ENCODE measurements at regions not wholly inside any gene's neighbourhood (a gene's known extent, or its start where the extent isn't known, plus 50 kb on each side); places are given as distances from the start of the nearest gene placed in this dataset.
"Not testable (repeated sequence)": the region's sequence is repeated elsewhere in the genome, so short reads cannot be mapped to it uniquely, and the experiment has no call there.

DNA sequence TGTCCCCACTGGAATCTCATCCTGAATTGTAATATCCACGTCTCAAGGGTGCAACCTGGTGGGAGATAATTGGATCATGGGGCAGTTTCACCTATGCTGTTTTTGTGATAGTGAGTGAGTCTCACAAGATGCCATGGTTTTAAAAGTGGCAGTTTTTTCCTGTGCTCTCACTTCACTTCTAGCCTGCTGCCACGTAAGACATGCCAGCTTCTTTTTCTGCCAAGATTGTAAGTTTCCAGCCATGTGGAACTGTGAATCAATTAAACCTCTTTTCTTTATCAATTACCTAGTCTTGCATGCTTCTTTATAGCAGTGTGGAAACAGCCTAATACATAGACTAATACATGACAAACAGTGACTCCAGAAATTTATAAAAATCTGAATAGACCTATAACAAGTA is 1131.8 kb downstream of the PCDH7 start:
- no peak for DNase-seq (ENCODE audit: extremely low read depth in 1 of 11, low read depth in 9 of 11, low spot score in 4 of 11)

DNA sequence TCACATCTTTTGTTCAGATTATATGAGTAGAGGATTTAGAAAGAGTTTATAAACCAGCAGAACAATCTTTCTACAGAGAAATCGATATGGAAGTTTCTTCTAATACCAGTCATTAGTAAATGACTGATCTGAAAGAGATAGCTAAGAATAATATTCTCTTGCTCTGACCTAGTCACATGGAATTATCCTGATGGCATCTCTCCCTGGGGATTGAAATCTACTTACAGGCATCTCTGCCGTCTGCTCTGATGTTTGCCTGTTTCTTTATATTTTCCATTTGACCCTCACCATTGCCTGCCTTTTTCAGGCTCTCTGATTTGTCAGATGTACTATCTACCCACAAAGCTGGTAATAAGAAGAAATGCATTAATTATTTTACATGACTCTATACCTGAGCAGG is 1157.3 kb downstream of the PCDH7 start:
- DNase-seq (ENCODE audit: extremely low read depth in 1 of 11, low read depth in 9 of 11, low spot score in 4 of 11), result no peak

DNA sequence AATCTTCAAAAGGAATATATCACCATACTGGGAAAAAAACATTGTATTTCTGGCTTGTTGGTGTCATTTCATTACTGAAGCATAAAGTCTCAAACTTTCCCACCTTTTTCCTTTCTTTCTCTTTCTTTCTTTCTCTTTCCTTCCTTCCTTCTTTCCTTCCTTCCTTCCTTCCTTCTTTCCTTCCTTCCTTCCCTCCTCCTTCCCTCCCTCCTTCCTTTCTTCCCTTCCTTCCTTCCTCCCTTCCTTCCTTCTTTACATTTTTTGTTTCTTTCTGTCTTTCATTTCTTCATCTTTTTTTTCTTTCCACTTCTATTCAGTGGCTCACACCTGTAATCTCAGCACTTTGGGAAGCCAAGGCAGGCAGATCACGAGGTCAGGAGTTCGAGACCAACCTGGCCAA is 1160.7 kb downstream of the PCDH7 start:
- DNase-seq (ENCODE audit: extremely low read depth in 1 of 11, low read depth in 9 of 11, low spot score in 4 of 11), result not testable (repeated sequence)

DNA sequence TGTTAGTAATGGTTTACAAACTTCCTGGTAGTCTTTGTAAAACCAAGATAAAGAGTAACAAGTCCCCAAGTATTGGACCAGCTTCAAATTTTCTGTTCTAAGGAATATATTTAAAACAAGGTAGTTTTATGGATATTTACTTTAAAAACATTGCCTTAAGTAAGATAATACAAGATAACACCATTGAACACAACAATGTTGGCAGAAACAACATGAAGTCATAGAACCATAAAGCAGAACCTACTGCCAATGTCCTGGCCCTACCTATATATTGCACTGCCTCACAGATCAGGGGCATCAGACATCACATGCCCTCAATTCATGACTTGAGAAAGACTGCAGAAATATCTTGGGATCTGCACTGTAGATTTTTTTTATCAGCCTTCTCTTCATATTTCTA is 1176.2 kb downstream of the PCDH7 start:
- DNase-seq (ENCODE audit: extremely low read depth in 1 of 11, low read depth in 9 of 11, low spot score in 4 of 11), result no peak

DNA sequence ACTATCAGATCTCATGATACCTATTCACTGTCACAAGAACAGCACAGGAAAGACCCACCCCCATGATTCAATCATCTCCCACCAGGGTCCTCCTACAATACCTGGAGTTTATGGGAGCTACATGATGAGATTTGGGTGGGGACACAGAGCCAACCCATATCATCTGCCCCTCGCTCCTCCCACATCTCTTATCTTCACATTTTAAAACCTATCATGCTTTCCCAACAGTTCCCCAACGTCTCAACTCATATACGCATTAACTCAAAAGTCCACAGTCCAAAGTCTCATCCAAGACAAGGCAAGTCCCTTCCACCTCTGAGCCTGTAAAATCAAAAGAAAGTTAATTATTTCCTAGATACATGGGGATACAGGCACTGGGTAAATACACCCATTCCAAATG is 1185.2 kb downstream of the PCDH7 start:
- DNase-seq (ENCODE audit: extremely low read depth in 1 of 11, low read depth in 9 of 11, low spot score in 4 of 11), result no peak

DNA sequence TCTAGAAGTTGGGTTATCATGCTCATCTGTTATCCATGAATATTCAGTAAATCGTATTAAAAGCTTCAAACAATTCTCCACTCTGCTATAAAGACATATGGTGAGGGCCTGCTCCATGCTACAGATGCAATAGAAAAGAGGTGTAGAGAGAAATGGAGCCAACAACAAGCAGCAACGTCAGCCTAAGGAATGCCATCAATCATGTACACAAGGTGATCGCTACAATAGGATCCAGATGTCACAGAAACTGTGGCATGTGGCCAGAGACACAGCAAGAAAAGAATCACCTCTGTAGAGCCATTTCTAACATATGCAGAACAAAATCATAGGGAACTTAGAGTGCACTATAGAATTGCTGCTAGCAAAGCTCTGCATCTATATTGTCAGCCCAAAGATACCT is 1188.1 kb downstream of the PCDH7 start:
- DNase-seq (ENCODE audit: extremely low read depth in 1 of 11, low read depth in 9 of 11, low spot score in 4 of 11), result no peak

GRCh38 chr4:31917334-31917733 is 1197.2 kb downstream of the PCDH7 start:
- no peak for DNase-seq (ENCODE audit: extremely low read depth in 1 of 11, low read depth in 9 of 11, low spot score in 4 of 11)

GRCh38 chr4:31918891-31919290 is 1198.7 kb downstream of the PCDH7 start:
- no peak for DNase-seq (ENCODE audit: extremely low read depth in 1 of 11, low read depth in 9 of 11, low spot score in 4 of 11)

DNA sequence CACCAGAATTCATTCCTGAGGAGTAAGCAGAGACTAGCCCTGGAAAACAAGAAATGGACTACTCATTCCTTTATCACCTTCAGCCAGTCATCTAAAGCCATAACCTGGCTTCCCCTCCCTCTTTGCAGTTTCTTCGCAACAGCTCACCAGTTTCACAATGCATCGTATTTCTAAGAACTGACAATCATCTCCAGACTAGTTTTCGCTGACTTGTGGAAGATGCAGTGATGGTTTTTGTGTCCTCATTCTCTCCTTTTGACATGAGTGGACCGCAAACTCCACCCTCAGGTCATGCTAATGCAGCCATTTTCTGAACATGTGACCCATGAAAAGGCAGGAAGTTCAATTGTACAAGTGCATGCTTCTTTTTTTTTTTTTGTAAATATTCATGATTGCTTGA is 1203.5 kb downstream of the PCDH7 start:
- no peak for DNase-seq (ENCODE audit: extremely low read depth in 1 of 11, low read depth in 9 of 11, low spot score in 4 of 11)

GRCh38 chr4:31929676-31930345 is 1209.6 kb downstream of the PCDH7 start:
- DNase-seq (ENCODE audit: extremely low read depth in 1 of 11, low read depth in 9 of 11, low spot score in 4 of 11), result no peak

DNA sequence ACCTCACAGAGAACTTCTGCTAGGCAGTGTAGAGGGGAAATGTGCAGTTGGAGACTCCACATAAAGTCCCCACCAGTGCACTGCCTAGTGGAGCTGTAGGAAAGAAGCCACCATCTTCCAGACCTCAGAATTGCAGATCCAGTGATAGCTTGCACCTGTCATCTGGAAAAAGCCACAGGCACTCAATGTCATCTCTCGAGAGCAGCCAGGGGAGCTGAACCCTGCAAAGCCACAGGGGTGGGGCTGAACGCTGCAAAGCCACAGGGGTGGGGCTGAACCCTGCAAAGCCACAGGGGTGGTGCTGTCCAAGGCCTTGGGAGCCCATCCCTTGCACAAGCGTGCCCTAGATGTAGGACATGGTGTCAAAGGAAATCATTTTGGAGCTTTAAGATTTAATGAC is 1226.3 kb downstream of the PCDH7 start:
- no peak for DNase-seq (ENCODE audit: extremely low read depth in 1 of 11, low read depth in 9 of 11, low spot score in 4 of 11)

GRCh38 chr4:31947101-31947500 is 1226.9 kb downstream of the PCDH7 start:
- no peak for DNase-seq (ENCODE audit: extremely low read depth in 1 of 11, low read depth in 9 of 11, low spot score in 4 of 11)

- no peak for DNase-seq (ENCODE audit: extremely low read depth in 1 of 11, low read depth in 9 of 11, low spot score in 4 of 11)
Observed at GRCh38 chr4:31949045-31949444, 1228.9 kb downstream of the PCDH7 start.

DNA sequence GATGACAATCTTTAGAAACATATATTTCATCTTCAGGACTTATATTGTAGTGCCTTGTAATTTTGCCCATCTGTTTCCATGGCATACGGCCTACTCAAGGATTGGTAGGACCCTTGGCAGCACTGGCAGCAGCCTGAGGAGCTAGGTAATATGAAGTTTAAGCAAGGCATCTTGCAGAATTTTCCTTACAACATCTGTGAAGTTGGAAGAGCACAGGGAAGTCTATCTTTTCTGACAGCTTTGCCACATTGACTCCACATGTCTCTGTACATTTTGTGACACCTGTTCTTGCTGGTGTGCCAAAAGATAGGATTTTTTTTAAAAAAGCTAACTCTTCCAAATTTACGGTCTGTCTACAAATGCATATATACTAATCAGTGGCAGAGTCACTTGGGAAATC is 1235.2 kb downstream of the PCDH7 start:
- DNase-seq (ENCODE audit: extremely low read depth in 1 of 11, low read depth in 9 of 11, low spot score in 4 of 11), result no peak

- no peak for DNase-seq (ENCODE audit: extremely low read depth in 1 of 11, low read depth in 9 of 11, low spot score in 4 of 11)
Observed at GRCh38 chr4:31959972-31960371, 1239.8 kb downstream of the PCDH7 start.

DNA sequence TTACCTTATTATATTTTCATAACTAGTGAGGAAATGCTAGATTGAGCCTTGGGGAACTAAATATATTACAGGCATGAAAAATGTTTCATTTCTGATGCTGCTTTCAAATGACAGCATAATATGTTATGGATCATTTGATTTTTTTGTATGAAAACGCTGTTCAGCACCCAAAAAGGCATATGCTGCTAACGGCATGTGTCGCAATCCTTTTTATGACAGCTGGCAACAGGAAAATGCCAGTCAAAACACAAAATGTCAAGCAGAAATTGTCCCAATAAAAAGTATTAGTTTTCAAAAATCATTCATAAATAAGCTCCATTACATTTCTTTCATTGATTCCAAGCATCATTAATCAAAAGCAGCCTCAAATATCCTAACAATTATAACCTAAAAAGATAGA is 1244.5 kb downstream of the PCDH7 start:
- DNase-seq (ENCODE audit: extremely low read depth in 1 of 11, low read depth in 9 of 11, low spot score in 4 of 11), result no peak

GRCh38 chr4:31968842-31969241 is 1248.7 kb downstream of the PCDH7 start:
- DNase-seq (ENCODE audit: extremely low read depth in 1 of 11, low read depth in 9 of 11, low spot score in 4 of 11), result no peak

DNA sequence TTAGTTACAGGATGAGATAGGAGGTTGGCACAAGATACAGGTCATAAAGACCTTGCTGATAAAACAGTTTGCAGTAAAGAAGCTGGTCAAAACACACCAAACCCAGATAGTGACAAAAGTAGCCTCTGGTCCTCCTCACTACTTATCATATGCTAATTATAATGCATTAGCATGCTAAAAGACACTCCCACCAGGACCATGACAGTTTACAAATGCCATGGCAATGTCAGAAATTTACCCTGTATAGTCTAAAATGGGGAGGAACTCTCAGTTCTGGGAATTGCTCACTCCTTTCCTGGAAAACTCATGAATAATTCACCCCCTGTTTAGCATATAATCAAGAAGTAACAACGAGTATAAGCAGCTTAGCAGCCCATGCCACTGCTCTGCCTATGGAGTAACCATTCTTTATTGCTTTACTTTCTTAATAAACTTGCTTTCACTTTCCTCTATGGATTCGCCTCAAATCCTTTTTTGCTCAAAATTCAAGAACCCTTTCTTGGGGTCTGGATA is 1254.4 kb downstream of the PCDH7 start:
- no peak for DNase-seq (ENCODE audit: extremely low read depth in 1 of 11, low read depth in 9 of 11, low spot score in 4 of 11)

DNA sequence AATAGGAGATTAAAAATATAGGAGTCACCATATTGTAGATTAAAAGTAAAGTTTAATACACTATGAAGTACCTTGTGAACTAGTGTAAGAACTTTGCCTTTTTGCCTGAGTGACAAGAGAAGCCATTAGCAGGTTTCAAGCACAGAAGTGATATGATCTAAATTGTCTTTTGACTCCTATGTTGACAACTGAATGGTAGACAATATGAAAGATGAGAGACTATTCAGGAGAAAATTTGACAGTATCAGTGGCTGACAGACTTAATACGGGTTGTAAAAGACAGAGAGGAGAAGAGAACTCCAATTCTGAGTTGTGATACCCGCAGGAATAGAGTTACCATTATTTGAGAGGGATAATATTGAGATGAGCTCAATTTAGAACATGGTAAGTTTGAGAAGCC is 1259.8 kb downstream of the PCDH7 start:
- no peak for DNase-seq (ENCODE audit: extremely low read depth in 1 of 11, low read depth in 9 of 11, low spot score in 4 of 11)

- DNase-seq (ENCODE audit: extremely low read depth in 1 of 11, low read depth in 9 of 11, low spot score in 4 of 11), result no peak
Observed at GRCh38 chr4:31983246-31983645, 1263.1 kb downstream of the PCDH7 start.

GRCh38 chr4:31983677-31984076 is 1263.5 kb downstream of the PCDH7 start:
- DNase-seq (ENCODE audit: extremely low read depth in 1 of 11, low read depth in 9 of 11, low spot score in 4 of 11), result no peak
